NOMO-1 treated with dmso at 0.1 percent for 144 hours (cell line): ENCODE measurements at regions not wholly inside any gene's neighbourhood (a gene's known extent, or its start where the extent isn't known, plus 50 kb on each side); places are given as distances from the start of the nearest gene placed in this dataset.

Experiments used
- DNase-seq: peaks from one replicate; lab custom pipeline; 2025; ENCODE audit not compliant: unreplicated experiment; lab: John Stamatoyannopoulos, UW

GRCh38 chr10:128312250-128312649 lies 186.0 kb upstream of the MKI67 start:
- DNase-seq = no peak

- DNase-seq = no peak
Measured at GRCh38 chr10:128314686-128315085, 188.5 kb upstream of the MKI67 start.

- no peak for DNase-seq
Measured at GRCh38 chr10:128316121-128316726, 190.0 kb upstream of the MKI67 start.

DNA sequence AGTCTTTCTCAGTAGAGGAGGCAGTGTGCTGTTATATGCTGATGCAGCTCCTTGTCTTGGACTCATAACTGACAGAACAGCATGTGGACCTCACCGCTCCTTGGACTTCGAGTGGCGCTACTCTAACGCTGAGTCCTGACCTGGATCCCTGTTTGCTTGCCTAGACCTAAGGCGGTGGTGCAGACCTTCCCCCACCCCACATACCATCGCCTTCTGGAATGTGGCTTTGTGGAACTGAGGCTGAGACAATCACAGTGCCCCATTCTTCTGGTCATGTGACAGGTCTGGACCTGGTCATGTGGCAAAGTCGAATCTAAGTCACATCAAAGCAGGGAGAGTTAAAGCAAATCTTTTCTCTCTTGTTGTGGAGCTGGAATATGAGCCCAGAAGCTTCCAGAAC lies 190.7 kb upstream of the MKI67 start:
- no peak for DNase-seq

GRCh38 chr10:128318366-128318765 lies 192.1 kb upstream of the MKI67 start:
- no peak for DNase-seq

DNA sequence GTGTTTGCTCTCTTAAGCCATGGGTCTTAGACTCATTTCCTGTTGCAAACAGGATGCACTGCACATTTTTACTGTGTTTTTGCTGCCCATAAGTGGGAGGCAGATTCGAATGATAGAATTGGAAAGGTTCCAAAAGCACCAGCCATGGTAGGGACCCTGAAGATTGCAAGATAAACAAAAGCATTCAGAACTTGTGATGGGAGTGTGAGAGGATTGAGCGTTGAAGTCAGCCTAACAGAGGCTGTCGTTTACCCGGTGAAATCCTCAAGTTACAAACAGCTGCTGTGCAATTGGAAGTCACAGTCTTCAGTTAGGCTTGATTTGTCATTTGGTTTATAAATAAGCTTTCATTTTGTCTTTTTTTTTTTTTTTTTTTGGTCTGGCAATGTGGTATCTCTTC lies 192.7 kb upstream of the MKI67 start:
- DNase-seq = no peak

DNA sequence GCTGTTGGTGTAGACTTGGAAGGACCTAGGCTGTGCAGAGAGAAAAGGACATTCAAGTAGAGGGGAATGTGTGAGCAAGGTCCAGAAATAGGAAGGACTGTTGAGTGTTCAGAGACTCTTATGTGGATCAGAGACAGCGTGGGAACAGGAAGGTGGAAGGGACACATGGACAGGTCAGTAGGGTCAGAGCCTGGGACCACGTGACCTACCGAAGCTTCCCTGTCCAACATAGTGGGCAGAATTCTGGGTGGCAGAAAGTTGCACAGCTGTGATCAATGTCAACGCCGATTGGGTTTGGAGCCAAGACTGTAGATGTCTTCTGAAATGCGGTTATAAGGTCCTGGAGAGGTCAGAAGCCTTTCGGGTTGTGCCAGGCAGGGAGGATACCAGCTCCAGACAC lies 195.9 kb upstream of the MKI67 start:
- no peak for DNase-seq

DNA sequence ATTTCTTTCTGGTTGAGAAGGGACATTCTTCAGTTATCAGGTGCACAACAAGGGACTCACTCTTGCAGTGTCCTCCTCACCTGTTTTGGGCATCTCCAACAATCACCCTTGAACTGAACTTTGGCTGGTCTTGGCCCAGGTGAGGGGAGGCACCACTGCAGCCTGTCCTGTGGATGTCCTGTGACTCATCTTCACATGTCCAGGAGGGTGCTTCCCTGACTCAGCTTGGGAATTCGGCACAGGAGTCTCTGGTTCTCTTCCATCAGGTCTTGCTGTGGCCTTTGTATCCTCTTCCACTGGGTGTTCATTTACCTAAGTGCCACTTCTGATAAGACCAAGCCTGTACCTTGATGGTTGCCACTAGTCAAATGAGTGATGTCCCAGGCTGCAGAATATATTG lies 196.7 kb upstream of the MKI67 start:
- no peak for DNase-seq

DNA sequence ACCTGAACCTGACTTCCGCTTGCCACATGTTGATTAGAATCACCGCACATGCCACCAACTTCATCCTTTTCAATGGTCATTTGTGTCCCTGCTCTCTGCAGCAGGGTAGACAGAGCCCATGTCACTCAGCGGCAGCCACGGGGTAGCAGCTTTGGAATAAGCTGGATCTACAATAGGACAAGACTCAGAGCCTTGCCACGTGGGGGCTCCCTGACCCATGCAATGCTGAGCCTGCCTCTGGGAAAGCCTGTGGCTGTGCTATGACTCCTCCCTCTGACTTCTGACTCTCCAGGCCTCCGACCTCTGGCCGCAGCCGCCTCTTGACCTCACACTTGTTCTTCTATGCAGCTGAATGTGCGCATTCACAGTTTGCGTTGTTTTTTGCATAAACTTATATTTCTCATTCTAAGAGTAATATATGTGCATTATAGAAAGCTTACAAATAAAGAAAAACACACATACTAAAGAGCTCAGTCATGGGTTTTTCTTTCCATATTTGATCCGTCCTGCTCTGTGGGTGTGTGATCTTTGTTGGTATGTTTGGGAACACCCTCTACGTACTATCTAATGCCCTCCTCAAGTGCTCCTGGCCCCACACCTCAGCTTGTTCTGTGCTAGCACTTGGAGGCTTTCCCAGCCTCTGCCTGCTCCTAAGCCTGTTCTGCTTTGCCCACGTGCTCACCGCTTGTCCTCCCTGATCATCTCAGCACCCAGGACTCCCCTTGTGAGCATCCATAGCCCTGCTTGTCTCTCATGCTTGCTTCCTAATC lies 198.0 kb upstream of the MKI67 start:
- DNase-seq = no peak

DNA sequence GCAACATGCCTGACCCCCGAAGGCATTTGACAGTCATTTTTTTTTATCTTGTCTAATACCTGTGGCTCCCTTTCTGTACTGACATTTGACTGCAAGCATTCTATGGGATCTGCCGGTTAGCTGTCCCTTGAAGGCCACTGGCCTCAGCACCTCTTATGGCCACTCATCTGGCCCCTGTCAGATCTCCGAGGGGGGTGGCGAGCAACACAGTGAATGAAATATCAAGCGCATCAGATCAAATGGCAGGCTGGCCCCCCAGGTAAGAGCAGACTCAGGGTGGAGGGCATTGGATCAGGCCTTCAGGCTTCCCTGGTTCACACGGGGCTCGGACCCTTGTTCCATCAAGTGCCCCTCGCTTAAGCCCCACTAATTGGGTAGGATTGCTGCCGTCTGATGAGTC lies 199.6 kb upstream of the MKI67 start:
- no peak for DNase-seq

- DNase-seq = no peak
Measured at GRCh38 chr10:128326251-128326650, 200.0 kb upstream of the MKI67 start.

DNA sequence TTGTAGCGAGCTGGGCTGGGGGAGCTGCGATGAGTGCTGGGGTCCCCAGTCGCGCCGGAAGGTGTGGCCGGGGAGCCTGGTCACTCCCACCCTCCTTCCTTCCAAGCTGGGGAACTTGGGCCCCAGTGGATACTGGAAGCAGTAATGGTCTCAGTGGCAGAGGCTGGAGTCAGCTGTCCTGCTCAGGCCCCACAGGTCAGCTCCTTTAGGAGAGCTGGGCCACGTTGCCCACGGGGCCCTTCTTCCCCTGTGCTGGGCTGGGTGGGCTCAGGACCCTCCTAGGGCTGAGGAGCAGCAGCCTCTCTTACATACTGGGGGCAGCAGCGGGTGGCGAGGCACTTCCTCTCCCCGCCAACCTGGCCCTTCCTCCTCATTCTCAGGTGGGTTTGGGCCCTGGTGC lies 200.6 kb upstream of the MKI67 start:
- no peak for DNase-seq

DNA sequence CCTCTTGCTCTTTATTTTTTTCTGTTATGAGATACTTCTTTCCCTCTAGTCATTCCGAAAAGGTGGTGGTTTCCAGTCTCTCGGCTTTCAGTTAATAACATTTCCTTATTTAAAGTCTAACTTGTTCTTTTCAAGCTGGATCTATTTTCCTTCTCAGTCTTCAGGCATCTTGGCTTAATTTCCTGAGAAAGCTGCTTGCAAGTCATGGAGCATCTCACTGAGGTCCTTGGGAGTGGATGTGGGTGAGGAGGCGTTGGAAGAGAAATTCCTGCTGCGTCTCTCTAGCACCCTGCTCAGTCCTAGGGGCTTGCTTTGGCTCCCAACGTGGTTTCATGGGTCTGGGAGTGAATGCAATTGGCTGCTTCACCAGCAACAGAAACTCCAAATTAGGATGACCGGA lies 210.2 kb upstream of the MKI67 start:
- no peak for DNase-seq

GRCh38 chr10:128337860-128338378 lies 211.7 kb upstream of the MKI67 start:
- no peak for DNase-seq

DNA sequence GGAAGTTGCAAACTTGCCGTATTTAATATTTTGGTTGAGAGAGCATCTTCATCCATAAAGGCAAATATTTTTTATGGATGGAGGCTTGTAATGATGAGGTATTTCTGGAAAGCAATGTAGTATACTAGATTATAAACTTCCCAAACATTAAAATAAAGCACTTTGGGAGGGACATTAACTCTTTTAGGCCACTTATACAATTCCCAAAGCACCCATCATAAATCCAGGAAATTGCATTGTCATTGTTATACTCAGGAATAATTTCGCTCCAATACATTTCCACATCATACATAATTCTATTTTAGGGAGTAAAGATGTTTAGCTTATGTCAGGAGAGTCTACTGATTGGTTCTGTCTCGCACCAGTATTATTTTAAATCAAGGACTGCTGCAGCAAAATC lies 212.7 kb upstream of the MKI67 start:
- no peak for DNase-seq

GRCh38 chr10:128339753-128340152 lies 213.5 kb upstream of the MKI67 start:
- no peak for DNase-seq

GRCh38 chr10:128345353-128345752 lies 219.1 kb upstream of the MKI67 start:
- DNase-seq = no peak

DNA sequence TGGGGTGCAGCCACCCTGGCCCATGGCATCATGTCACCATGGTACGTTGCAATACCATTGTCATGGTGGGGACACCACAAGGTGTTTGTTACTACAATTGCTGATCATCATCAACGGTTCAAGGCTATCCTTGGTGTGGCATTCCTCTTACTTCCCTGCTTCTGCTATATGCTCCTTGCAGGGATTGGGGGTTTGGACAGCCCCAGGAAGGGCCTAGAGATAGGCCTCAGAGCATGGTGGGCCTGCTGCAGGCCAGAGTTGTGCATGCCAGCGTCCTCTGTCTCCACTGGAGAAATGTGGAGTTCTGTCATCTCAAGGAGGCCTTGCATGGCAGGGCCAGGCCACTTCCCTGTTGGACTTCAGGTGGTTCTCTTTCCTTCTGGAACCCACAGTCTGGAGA lies 234.6 kb upstream of the MKI67 start:
- DNase-seq = no peak

- no peak for DNase-seq
Measured at GRCh38 chr10:128361487-128361886, 235.3 kb upstream of the MKI67 start.

- DNase-seq = no peak
Measured at GRCh38 chr10:128362514-128362913, 236.3 kb upstream of the MKI67 start.

DNA sequence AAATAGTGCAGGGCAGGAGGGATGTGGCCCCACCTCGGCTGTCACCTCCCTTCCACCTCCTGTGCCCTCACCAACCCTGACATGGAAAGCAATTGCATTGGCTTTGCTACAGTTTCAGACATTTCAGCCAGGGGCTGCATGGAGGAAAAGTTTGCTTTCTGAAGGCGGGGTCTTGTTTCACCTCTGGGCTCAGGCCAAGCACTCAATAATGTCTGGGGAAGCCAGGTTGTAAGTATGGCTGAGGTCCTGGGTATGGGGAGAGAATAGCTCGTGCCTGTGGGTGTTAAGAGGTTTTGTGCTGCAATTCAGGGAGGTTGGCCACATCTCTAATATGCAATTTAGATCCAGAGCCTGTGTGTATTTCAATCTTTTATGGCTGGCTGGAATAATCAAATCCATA lies 238.4 kb upstream of the MKI67 start:
- DNase-seq = no peak

DNA sequence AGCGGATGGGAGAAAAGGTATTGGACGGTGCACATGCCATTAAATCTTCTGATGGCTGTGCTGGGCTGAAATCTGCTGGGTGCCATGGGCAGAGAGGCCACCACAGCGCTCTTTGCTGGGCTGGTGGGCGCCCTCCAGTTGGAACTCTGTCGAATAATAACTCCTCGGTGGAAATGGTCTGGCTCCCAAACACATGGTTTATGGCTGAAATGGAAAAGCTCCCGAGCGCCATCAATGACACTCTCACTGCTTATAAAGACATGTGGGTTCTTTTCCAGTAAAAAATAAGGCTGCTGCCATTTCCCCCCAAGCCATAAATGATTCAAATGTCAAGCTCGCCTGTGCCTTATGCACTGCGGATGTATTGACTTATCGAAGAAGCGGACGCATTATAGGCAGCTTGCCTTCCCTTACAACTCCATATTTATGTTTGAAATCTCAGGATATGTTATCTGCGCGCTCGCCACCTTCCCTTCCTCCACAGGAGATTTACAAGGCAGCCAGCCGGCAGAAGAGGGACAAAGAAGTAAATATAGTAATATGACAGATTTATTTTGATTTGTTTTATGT lies 239.0 kb upstream of the MKI67 start:
- no peak for DNase-seq
